ENCODE measurements at regions not wholly inside any gene's neighbourhood (a gene's known extent, or its start where the extent isn't known, plus 50 kb on each side); places are given as distances from the start of the nearest gene placed in this dataset.

GRCh38 chr2:156955701-156956100 is 301.8 kb upstream of the GALNT5 start:
- TF ChIP-seq POLR2A (IDR thresholded peaks at IDR 0.05) = no peak
- TF ChIP-seq, protein P1, sequence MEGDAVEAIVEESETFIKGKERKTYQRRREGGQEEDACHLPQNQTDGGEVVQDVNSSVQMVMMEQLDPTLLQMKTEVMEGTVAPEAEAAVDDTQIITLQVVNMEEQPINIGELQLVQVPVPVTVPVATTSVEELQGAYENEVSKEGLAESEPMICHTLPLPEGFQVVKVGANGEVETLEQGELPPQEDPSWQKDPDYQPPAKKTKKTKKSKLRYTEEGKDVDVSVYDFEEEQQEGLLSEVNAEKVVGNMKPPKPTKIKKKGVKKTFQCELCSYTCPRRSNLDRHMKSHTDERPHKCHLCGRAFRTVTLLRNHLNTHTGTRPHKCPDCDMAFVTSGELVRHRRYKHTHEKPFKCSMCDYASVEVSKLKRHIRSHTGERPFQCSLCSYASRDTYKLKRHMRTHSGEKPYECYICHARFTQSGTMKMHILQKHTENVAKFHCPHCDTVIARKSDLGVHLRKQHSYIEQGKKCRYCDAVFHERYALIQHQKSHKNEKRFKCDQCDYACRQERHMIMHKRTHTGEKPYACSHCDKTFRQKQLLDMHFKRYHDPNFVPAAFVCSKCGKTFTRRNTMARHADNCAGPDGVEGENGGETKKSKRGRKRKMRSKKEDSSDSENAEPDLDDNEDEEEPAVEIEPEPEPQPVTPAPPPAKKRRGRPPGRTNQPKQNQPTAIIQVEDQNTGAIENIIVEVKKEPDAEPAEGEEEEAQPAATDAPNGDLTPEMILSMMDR (IDR thresholded peaks at IDR 0.05) = no peak

Measured in heart left ventricle (tissue), 13 donors.